IPS-18c (cell line): ENCODE measurements at regions not wholly inside any gene's neighbourhood (a gene's known extent, or its start where the extent isn't known, plus 50 kb on each side); places are given as distances from the start of the nearest gene placed in this dataset.

ENCODE experiments used
- H3K4me3 ChIP-seq: 2 replicates; pipeline ENCODE4 v1.7.0; 2013; ENCODE audit warnings: low read depth, mild to moderate bottlenecking, low read length, moderate library complexity; ENCODE audit not compliant: insufficient read depth
- H3K9me3 ChIP-seq: one replicate; pipeline ENCODE4 v1.6.1; 2013; ENCODE audit warnings: mild to moderate bottlenecking, low read length, moderate library complexity; ENCODE audit not compliant: control insufficient read depth, insufficient read depth

DNA sequence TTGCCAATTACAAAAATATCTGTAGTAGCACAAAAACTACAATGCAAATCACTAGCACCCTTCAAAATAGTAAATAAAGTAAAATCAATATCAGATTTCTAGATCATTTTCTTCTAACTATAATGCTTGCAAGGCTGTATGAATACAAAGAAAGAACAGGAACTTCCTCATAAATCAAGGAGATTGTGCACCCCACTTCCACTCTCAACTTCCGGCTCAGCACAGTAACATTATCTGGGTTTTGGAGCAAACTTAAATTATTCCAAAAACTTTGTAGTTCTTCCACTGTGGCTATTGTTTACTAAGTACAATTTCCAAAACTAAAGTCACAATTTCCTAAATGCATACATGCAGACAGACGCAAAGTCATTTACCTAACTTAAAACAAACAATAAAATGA lies 778.3 kb upstream of the SLC10A2 start:
- Histone ChIP-seq H3K4me3 (no peak overlapping the region), H3K9me3 (no peaks in the 10 kb centered on the region)

DNA sequence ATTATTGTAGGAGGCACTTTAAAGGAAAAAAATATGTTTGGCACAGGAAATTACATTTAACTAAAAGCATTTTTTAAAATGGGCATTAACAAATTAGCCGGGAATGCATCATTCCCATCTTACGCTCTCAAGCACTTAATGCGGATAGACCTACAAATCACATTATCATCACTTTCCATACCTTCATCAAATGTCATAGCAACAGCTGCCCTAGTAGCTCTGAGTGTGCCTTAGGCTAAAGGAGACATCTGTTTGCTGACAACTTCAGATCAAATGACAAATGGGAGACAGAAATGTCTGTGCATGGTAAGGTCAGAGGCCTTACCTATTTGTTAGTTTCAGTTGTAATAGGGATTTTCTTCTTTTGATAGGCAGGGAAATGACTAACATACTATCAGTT lies 773.2 kb upstream of the SLC10A2 start:
- H3K9me3 ChIP-seq: no peaks in the 10 kb centered on the region
- H3K4me3 ChIP-seq: no peak overlapping the region

DNA sequence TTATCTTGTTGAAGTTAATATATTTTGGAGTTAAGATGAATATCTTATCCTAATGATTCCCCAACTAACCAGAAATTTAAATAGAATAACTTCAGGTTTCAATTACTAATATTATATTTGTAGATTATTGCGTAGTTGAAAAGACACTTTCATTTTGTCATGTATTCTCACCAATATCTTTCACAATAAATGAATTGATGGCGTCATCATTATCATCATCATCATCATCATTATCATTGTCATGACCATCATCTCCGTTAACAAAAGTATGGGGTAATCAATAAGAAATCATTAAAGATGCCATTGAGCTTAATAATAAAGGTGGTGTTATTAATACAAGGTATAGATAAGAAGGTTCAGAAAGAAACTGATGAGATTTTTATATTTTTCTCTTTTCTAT lies 768.8 kb upstream of the SLC10A2 start:
- Histone ChIP-seq H3K4me3 (no peak overlapping the region), H3K9me3 (peaks cover 13% of the 10 kb centered on the region)

DNA sequence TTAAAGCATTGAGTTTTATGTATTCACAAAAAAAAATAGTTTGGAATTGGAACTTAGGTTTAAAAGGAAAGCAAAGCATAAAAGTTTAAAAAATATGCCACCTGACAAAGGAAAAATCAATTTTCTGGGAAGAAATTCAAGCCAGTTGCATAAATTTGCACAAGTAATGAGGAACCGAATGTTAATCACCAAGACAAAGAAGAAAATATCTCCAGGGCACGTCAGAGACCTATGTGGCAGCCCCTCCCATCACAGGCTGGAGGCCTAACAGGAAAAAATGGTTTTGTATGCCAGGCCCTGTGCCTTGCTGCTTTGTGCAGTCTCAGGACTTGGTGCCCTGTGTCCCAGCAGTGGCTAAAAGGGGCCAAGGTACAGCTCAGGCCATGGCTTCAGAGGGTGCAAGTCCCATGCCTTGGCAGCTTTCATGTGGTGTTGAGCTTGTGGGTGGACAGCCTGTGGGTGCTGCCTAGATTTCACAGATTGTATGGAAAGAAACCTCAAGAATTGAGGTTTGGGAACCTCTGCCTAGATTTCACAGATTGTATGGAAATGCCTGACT lies 767.2 kb upstream of the SLC10A2 start:
- H3K9me3 ChIP-seq: peaks cover 13% of the 10 kb centered on the region
- H3K4me3 ChIP-seq: no peak overlapping the region

DNA sequence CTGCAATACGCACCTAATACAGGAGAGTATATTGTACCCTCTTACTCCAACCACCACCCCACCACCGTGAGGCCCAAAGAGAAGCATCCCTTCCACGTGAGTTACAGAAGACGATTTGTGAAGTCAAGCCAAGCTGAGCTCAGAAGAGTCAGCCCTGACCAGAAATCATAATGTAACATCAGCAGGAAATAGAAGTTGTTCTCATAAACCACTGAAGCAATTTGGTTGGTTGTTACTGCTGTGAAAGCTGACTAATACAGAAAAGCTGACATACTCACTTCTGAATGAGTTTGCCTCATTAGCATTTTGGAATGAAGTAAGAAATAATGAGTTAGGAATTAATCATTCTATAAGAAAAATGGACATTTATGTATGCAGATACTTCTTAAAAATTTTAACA lies 749.4 kb upstream of the SLC10A2 start:
- no peaks in the 10 kb centered on the region for H3K9me3 ChIP-seq
- no peak overlapping the region for H3K4me3 ChIP-seq

DNA sequence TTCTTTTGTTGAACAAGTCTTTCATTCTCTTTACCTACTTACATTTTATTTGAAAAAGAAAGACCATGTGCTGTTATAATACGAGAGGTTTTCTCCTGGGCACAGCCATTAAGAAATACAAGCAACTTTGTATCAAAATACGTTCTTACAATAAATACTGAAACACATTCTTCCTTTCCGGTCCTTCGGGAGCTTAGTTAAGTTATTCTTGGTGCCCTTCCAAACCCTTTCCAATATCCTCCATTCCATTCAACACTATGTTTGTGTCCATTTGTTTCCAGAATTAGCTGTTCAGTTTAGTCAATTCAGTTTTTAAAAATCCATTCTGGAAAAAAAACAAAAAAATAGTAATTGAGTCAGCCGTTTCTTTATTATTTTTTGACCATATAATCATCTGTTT lies 746.8 kb upstream of the SLC10A2 start:
- Histone ChIP-seq H3K9me3 (no peaks in the 10 kb centered on the region), H3K4me3 (no peak overlapping the region)

DNA sequence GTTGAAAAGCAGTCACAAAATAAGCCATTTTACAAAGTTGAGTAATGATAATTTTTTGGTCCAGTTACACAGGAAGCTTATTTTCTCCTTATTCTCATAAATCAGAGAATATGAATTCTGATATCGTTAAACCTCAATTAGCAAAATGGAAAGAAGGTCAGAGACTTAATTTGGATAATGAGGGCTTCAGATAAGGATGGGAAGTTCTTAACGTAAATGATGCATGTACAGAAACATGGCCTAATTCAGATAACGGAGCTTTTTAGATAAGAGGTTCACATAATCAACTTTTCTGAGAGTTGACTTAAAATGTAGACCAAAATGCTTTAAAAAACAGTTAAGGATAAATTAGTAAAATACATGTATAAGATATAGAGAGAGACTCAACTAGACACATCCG lies 746.3 kb upstream of the SLC10A2 start:
- H3K9me3 ChIP-seq: no peaks in the 10 kb centered on the region
- no peak overlapping the region for H3K4me3 ChIP-seq

DNA sequence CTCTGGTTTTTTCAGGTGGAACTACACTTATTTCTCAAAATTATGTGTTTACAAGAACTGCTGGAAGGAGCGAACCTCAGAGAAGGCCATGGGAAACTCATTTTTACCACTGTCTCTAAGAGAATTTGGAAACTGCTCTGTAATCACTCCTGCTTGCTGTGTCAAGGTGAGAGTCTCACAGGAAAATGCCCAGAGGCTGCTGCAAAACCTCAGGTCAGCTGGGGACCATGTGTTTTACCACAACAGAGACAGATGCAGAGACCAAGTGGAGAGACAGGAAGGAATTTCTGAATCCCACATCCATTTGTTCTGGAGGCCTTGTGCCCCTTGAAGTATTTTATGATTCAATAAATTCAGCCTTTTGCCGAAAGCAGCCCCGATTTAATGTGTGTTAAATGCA lies 743.8 kb upstream of the SLC10A2 start:
- H3K4me3 ChIP-seq: no peak overlapping the region
- no peaks in the 10 kb centered on the region for H3K9me3 ChIP-seq

DNA sequence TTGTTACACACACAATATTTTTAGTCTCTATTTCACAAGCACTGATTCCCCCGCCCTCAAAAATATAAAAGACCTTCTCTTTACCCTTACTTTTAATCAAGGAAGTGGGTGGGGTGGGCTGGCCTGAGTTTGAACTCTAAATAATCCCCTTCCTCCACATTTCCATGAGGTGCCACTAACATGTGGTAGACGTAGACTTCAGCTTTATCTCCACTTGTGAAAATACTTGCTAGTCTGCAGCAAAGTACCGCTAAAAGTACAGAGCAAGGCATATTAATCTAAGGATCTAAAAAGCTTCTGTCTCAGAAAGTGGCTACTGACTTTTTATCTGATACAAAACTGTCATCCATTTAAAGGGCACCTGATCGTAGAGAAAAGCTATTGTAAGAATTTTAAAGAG lies 739.6 kb upstream of the SLC10A2 start:
- Histone ChIP-seq H3K4me3 (no peak overlapping the region), H3K9me3 (no peaks in the 10 kb centered on the region)

DNA sequence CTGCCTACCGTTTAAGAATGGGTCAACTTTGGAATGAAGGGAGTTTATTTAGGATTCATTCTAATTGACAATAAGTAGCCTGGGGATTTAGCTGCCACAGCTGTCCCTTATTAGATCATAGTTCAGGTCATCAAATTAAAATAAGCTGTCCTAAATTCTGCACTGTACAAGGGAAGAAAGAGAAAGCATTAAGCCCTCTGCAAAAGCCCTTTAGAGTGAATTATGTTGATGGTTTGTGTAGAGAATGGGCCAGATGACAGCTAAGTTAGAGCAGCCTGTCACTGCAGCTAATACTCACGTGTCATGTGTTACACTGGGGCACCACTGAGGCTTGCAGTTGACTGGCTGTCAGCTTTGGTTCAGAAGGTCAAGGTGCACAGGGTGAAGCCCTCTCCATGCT lies 737.1 kb upstream of the SLC10A2 start:
- Histone ChIP-seq H3K4me3 (no peak overlapping the region), H3K9me3 (no peaks in the 10 kb centered on the region)

DNA sequence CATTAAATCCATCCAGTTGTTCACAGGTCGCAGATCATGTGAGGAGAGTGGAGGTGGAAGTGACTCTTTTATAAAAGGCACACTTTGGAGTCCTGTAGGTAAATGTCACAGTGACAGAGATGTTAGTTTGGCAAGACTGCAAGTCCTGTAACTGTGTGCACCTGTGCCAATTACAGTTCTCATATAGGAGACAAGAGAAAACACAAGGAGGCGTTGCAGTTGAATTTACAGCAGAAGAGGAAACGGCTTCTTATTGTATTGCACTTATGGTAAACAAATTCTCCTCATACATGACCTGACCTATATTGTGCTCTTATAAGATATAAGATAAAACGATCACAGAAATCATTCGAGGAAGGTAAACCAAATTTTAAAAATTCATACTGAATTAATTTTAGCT lies 732.8 kb upstream of the SLC10A2 start:
- Histone ChIP-seq H3K9me3 (no peaks in the 10 kb centered on the region), H3K4me3 (no peak overlapping the region)

DNA sequence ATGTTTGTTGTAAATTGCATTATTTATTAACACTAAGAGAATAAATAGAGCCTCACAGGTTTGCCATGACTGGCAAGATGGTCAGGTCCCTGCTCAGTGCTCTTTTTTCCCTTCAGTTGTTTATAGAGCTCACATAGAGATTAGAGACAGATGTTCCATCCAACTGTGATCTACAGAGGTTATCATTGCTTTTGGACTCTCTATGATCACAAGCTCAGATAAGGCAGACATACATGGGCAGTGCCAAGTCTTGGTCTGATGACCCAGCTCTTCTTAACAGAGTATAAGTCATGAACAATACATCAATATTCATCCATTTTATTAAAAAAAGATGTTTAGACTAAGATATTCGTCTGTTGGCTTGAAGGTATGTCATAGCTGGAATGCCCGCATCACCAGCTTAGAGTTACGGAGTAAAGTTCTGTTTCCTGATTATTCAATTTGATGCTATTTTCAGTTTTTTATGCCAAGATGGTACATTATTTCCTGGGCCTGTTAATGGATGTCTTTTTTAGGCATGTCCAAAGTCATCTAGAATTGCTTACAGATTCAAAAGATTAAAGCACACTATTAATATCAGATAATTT lies 729.8 kb upstream of the SLC10A2 start:
- no peak overlapping the region for H3K4me3 ChIP-seq

DNA sequence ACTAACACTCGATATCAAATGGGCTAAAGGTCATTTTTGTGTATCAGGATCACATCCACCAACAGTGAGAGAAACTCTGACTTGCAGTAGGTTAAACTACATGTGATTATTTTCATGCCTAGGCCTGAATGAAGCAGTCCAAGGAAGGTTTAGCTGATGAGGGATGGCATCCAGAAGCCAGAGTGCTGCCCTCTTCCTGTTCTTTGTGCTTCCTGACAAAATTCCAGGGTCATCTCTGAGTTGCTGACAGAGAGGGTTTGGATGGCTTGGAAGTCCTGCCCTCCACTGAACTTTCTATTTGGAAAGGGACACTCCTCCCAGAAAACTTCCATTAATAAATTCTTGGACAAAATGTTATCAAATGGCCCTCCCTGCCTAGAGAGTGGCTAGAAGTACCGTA lies 728.3 kb upstream of the SLC10A2 start:
- Histone ChIP-seq H3K9me3 (no peaks in the 10 kb centered on the region), H3K4me3 (no peak overlapping the region)

More for the DNA sequence above, 729.8 kb upstream of the SLC10A2 start:
- no peaks in the 10 kb centered on the region for H3K9me3 ChIP-seq

DNA sequence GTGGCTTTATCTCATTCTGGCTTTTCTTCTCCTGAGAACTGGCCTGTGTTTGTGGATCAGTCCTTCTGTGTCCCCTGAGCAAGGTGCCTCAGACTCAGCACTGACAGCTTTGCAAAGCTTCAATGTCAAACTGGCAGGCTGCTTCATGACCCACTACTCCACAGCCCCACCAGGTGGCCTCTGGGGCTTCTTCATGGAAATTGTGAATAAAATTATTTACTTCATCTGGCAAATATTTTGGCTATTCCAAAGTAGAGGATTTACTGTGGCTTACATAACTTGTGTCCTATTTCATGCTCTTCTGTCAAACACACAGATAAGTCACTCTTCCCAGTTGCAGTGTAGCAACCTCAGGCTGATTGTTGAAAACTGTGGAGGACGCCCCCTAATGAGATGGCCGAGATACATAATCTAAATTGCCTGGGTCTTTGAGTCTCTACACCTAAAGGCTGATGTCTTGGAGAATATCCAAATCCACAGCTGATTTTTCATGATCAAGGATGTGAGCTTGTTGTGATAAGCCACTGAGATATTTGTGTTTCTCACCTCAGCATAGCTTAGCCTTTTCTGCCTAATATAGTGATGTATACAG lies 721.9 kb upstream of the SLC10A2 start:
- Histone ChIP-seq H3K4me3 (no peak overlapping the region), H3K9me3 (no peaks in the 10 kb centered on the region)

DNA sequence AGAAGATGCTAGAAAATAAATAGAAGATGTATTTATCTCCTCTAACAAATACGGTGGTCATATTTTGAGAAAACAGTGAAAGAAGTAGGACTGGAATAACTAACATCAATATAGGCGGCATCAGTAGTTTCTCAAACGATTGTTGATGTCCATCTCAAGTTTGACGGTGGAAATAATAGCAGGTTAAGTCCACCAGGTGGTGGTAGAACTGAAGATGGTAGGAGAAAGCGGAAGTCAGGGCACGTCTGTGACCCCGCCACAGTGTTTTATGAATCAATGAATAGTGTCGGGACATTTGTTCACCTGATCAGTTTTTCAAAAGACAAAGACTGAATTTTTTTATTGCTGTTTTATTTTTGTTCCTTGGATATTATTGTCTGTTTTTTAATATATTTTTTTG lies 706.4 kb upstream of the SLC10A2 start:
- no peak overlapping the region for H3K4me3 ChIP-seq
- H3K9me3 ChIP-seq: no peaks in the 10 kb centered on the region

DNA sequence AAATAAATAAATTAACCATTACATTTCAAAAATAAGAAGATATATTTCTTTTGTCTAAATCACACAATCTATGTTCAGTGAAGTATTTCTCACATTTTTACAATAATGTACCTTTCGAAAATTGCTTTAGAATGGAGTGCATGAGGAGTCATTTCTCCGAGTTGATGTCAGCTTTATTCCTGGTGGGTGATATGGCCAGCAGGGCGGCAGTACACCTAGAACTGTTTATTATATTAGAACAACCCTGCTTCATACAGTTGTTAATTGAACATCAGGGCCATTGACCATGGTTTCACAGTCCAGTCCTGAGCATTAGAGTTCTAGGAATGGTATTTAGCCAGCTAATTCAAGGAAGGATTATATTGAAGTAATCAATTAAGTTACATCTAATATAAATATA lies 696.3 kb upstream of the SLC10A2 start:
- no peak overlapping the region for H3K4me3 ChIP-seq
- no peaks in the 10 kb centered on the region for H3K9me3 ChIP-seq

DNA sequence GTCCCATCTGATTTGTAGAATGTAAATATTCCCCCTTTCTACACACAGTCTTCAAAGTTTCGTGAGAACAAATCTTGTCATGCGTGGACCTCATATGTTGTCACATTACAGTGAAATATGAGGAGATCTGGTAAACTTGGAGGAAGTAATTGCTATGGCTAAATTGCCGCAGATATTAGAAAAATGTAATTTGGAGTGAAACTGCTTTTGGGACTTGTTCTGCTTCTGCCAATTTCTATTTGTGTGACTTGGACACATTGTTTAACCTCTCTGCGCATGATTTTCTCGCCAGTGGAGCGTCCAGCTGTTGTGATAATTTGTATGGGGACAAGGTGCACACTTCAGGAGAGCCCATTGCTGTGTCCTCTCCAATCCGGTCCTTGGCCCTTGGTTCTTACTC lies 693.1 kb upstream of the SLC10A2 start:
- Histone ChIP-seq H3K4me3 (no peak overlapping the region), H3K9me3 (no peaks in the 10 kb centered on the region)

DNA sequence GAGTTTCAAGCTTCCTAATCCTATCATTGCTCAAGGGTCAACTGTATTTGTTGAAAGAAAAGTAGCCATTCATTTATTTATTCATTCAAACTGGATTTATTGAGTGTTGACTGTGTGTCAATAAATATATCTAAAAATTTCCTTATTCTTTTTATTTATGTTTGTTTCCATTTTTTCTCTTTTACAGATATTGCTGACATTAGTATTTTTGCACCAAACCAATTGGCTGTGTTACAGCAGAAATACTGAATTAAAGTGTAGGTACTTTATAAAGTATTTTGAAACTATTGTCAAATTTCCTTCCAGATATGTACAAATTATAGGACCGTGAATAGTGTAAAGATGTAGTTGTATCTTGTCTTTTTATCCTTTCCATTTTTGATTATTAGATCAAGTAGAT lies 692.0 kb upstream of the SLC10A2 start:
- Histone ChIP-seq H3K4me3 (no peak overlapping the region), H3K9me3 (no peaks in the 10 kb centered on the region)

DNA sequence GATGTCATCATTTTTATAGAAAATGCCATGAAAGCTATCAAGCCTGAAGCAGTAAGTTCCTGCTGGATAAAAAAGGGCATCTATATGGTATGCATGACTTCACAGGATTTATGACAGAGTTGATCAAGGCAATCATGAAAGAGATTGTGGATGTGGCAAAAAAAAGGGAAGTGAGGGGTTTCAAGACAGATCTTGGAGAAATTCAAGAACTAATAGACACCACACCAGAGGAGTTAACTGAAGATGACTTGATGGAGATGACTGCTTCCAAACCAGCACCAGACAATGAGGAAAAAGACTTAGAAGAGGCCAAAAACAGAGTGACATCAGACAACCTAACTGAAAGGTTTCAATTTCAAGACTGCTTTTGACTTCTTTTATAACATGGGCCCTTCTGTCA lies 691.1 kb upstream of the SLC10A2 start:
- no peaks in the 10 kb centered on the region for H3K9me3 ChIP-seq
- H3K4me3 ChIP-seq: no peak overlapping the region
